Large intestine (tissue), 3 donors: ENCODE measurements at regions not wholly inside any gene's neighbourhood (a gene's known extent, or its start where the extent isn't known, plus 50 kb on each side); places are given as distances from the start of the nearest gene placed in this dataset.

ENCODE experiments used
- DNase-seq, 2 donors: peaks; one replicate each; pipeline versions ENCODE4 v3.0.0 to v3.0.0-alpha.2; 2013
- H3K27ac ChIP-seq: one replicate; pipeline ENCODE4 v1.5.1; 2013; ENCODE audit warnings: low read length
- H3K27me3 ChIP-seq: 2 replicates; pipeline ENCODE4 v1.6.1; 2013; ENCODE audit warnings: low read length; ENCODE audit not compliant: control insufficient read depth, insufficient read depth
- H3K36me3 ChIP-seq: 2 replicates; pipeline ENCODE4 v1.6.1; 2013; ENCODE audit warnings: low read length; ENCODE audit not compliant: control insufficient read depth, insufficient read depth
- H3K4me1 ChIP-seq: one replicate; pipeline ENCODE4 v1.6.1; 2013; ENCODE audit warnings: low read length; ENCODE audit not compliant: control insufficient read depth, insufficient read depth
- H3K4me3 ChIP-seq: one replicate; pipeline ENCODE4 v1.5.1; 2013; ENCODE audit warnings: low read length
- H3K9me3 ChIP-seq: one replicate; pipeline ENCODE4 v1.6.1; 2013; ENCODE audit warnings: mild to moderate bottlenecking, low read depth, low read length, moderate library complexity; ENCODE audit not compliant: control insufficient read depth
- WGBS: methylation state at CpG from one replicate; pipeline ENCODE4 v1.1.5; 2013; ENCODE audit warnings: low lambda C conversion rate; ENCODE audit not compliant: insufficient coverage; 5-methylcytosine and 5-hydroxymethylcytosine counted together

DNA sequence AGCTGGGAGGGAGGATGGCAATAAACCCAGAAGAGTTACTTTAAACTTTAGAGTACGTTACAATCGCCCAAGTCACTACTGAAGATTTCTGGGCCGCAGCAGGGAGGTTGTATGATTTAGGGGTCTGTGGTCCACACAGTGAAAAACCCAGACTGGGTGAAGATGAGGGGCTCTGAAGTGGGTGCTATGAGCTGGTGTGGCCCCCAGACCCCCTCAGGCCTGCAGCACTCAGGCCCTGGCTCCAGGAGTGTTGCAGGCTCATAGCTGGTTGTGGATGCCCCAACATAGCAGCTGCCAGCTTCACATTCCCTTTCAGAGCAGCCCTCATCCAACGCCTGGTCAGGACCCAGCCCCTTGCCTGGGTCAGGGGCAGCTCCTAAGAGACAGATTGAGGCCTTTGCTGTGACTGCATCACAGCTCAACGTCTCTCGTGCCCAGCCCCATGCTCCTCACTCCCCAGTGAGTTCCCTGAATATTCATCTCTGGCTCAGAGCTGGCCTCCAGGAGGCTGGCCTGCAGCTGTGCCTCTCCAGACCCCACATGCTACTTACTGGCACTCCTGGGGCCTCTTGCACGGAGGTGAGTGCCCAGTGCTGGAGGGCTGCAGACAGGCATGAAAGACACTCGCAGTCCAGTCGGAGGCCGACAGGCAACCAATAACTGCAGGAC, 94.5 kb upstream of the MYCN start:
- Histone ChIP-seq H3K4me3 (no peak overlapping the region), H3K36me3 (no peaks in the 10 kb centered on the region), H3K4me1 (peaks cover 27% of the 10 kb centered on the region), H3K27ac (no peak overlapping the region), H3K27me3 (no peaks in the 10 kb centered on the region), H3K9me3 (no peaks in the 10 kb centered on the region)
- DNase-seq = no peak
- no CpG with 5 or more reads among the region's 10 CpGs for WGBS

DNA sequence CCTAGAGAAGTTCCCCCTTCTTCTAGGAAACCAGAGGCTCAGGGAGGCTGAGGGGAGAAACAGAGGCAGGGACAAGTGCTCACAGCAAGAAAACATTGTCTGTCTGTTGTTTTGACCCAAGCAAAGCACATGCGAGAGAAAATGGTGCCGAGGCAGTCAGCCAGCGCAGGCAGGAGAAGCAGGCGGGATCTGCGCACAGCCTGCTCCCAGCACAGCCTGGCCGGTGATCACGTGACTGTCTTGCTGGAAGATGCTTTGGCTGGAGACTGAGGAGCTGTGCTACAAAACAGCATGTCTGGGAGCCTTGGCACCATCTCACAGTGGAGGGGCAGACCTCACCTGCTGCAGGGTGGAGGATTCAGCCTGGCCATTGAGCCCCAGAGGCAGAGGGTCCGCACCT, 93.7 kb upstream of the MYCN start:
- Histone ChIP-seq H3K4me3 (no peak overlapping the region), H3K36me3 (no peaks in the 10 kb centered on the region), H3K9me3 (no peaks in the 10 kb centered on the region), H3K4me1 (peaks cover 24% of the 10 kb centered on the region), H3K27ac (no peak overlapping the region), H3K27me3 (no peaks in the 10 kb centered on the region)
- no peak for DNase-seq
- WGBS = no CpG with 5 or more reads among the region's 8 CpGs

DNA sequence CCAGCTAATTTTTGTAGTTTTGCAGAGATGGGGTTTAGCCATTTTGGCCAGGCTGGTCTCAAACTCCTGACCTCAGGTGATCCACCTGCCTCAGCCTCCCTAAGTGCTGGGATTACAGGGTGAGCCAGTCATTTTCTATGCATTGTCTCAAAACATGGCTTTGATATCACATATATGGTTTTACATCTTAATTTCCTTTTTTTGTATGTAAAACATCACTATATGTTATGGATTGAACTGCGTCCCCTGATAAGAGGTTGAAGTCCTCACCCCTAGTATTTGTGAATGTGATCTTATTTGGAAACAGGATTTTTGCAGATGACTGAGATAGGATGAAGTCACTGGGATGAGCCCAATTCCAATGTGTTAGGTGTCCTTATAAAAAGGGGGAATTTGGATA, 89.8 kb upstream of the MYCN start:
- H3K4me1 ChIP-seq = no peaks in the 10 kb centered on the region
- no peaks in the 10 kb centered on the region for H3K36me3 ChIP-seq
- no peak overlapping the region for H3K27ac ChIP-seq
- no peak overlapping the region for H3K4me3 ChIP-seq
- H3K27me3 ChIP-seq = no peaks in the 10 kb centered on the region
- no peaks in the 10 kb centered on the region for H3K9me3 ChIP-seq
- WGBS = no CpG with 5 or more reads among the region's 1 CpG
- no peak for DNase-seq

DNA sequence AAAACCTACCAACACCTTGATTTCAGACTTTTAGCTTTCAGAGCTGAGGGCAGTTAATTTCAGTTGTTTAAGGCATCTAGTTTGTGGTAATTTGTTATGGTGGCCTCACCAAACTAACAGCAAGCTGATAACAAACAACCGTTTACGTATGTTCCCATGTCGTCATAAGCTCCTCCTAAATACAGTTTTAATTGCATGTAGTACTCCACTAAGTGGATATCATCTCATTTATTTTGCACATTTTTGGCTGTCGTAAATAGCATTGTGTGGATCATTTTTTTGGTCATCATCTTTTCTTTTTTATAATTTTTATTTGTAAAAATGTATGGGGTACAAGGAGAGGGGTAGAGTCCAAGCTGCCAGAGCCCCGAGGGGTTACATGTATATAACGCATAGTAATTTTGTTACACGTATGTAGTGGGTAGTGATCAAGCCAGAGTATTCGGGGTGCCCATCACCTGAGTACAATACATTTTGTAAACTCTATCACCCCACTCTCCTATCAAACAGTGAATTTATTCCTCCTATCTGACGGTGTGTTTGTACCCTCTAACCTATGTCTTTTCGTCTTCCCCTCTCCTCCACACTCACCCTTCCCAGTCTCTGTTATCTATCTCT, 89.2 kb upstream of the MYCN start:
- WGBS = 90% methylated on average over 2 of the region's 10 CpGs
- Histone ChIP-seq H3K27me3 (no peaks in the 10 kb centered on the region), H3K36me3 (no peaks in the 10 kb centered on the region), H3K9me3 (no peaks in the 10 kb centered on the region), H3K4me3 (no peak overlapping the region), H3K27ac (no peak overlapping the region), H3K4me1 (no peaks in the 10 kb centered on the region)
- no peak for DNase-seq

DNA sequence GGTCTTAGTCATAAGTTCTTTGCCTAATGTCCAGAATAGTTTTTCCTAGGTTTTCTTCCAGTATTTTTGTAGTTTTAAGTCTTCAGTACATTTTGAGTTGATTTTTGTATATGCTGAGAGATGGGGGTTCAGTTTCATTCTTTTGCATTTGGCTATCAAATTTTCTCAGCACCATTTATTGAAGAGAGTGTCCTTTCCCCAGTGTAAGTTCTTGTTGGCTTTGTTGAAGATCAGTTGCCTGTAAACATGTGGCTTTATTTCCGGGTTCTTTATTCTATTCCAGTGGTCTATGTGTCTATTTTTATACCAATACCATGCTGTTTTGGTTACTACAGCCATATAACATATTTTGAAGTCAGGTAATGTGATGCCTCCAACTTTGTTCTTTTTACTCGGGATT, 87.5 kb upstream of the MYCN start:
- no peak for DNase-seq
- Histone ChIP-seq H3K36me3 (no peaks in the 10 kb centered on the region), H3K27me3 (no peaks in the 10 kb centered on the region), H3K4me3 (no peak overlapping the region), H3K9me3 (no peaks in the 10 kb centered on the region), H3K4me1 (no peaks in the 10 kb centered on the region), H3K27ac (no peak overlapping the region)
- no CpG with 5 or more reads among the region's 2 CpGs for WGBS

DNA sequence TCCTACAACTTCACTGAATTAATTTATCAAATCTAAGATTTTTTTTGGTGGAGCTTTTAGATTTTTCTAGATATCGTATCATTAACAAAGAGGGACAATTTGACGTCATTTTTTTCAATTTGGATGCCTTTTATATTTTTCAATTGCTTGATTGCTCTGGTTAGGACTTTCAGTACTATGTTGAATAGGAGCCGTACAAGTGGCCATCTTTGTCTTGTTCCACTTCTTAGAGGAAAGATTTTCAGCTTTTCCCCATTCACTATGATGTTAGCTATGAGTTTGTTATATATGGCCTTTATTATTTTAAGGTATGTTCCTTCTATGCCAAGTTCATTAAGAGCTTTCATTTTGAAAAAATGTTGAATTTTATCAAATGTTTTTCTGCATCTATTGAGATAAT, 86.4 kb upstream of the MYCN start:
- H3K4me1 ChIP-seq = no peaks in the 10 kb centered on the region
- no peaks in the 10 kb centered on the region for H3K9me3 ChIP-seq
- WGBS = 57% methylated on average over 3 of the region's 3 CpGs
- DNase-seq = no peak
- no peaks in the 10 kb centered on the region for H3K36me3 ChIP-seq
- H3K27me3 ChIP-seq = no peaks in the 10 kb centered on the region
- H3K27ac ChIP-seq = no peak overlapping the region
- no peak overlapping the region for H3K4me3 ChIP-seq

DNA sequence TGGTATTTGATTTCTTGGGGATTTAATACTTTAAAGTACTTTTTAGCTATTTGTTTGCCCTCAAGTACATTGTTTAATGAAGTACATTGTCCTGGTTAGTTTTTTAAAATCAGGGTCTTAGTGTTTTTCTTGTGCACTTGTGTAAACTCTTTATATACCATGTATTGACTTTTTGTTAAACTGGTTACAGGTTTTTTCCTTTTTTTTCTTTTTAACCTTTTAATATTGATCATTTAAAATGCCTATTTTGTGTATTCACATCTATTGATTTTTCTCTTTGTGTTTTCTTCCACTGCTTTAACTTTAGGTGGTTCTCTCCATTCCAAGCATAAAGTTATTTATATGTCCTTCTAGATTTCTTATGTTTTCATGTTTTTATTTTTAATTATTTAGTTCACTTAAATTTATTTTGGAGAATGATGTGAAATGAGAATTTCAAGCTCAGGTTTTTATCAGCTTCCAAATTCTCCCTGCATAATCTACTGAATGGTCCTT, 84.5 kb upstream of the MYCN start:
- H3K27ac ChIP-seq = no peak overlapping the region
- H3K4me1 ChIP-seq = no peaks in the 10 kb centered on the region
- H3K36me3 ChIP-seq = no peaks in the 10 kb centered on the region
- no peak for DNase-seq
- H3K27me3 ChIP-seq = no peaks in the 10 kb centered on the region
- H3K9me3 ChIP-seq = no peaks in the 10 kb centered on the region
- no peak overlapping the region for H3K4me3 ChIP-seq

DNA sequence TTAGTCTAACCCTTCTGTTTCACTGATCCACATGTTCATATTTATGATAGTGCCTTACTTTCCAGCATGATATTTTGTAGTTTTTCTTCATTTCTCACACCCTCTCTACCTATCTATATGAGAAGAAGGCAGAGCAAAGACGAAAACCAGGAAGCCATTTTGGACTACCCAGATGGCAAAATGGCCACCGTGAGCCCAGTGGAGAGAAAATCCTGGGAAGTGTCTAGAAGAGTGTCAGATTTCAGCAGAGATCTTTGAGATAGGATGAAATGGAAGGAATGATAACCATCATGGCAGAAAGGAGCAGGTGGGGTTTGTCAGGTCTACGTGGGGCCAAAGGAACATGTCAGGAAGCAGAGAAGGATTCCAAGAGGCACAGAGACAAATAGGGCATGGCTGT, 84.0 kb upstream of the MYCN start:
- Histone ChIP-seq H3K27me3 (no peaks in the 10 kb centered on the region), H3K9me3 (no peaks in the 10 kb centered on the region), H3K4me3 (no peak overlapping the region), H3K4me1 (no peaks in the 10 kb centered on the region), H3K36me3 (no peaks in the 10 kb centered on the region), H3K27ac (no peak overlapping the region)
- no CpG with 5 or more reads among the region's 3 CpGs for WGBS
- DNase-seq = no peak

DNA sequence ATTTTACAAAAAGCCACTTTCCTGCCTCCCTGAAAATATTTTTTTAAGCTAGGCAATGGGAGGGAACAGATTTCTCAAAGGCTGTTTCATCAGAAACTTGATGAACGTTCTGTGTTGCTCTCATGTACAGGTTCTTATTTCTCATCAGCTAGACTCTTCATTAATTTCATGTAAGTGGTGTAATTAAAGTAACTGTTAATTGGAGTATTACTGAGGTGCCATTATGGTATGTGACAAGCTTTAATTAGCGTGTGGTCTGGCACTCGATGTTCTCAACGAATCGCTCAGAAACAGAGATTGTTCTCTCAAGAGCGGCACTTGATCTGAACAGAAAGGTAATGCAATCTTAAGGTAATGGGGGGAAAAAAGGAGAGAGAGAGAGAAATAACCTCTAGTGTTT, 81.9 kb upstream of the MYCN start:
- Histone ChIP-seq H3K27ac (no peak overlapping the region), H3K4me3 (no peak overlapping the region), H3K36me3 (no peaks in the 10 kb centered on the region), H3K9me3 (no peaks in the 10 kb centered on the region), H3K27me3 (no peaks in the 10 kb centered on the region), H3K4me1 (peaks cover 6% of the 10 kb centered on the region)
- no peak for DNase-seq
- WGBS = 100% methylated on average over 3 of the region's 6 CpGs

DNA sequence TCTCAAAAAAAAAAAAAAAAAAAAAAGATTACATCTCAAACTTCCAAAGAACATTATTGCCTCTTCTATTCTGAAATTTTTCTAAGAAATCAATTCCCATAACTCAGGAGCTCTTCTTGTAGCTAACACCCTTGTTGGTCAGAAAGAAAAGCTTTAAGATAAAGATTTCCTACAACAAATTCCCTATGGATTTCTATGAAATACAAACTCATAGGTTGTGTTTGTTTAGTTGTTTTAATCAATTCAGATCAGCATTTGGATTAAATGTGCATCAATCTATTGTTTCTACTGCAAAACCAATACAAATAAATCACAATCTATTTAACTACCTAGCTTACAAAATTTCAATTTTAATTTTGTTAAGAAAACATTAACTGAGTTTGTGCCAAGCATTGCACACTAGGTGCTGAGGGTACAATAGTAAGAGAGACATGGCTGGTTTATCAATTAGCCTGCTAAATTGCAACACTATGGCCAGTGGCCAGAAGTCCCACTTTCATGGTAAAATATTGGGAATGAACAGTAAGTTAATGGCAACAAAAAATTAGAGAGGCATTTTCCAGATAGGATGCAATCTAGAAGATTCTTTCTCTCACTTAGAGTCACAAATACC, 80.2 kb upstream of the MYCN start:
- no peak overlapping the region for H3K27ac ChIP-seq
- H3K4me1 ChIP-seq = peaks cover 6% of the 10 kb centered on the region
- H3K36me3 ChIP-seq = no peaks in the 10 kb centered on the region
- no peaks in the 10 kb centered on the region for H3K27me3 ChIP-seq
- DNase-seq = no peak
- H3K4me3 ChIP-seq = no peak overlapping the region
- no peaks in the 10 kb centered on the region for H3K9me3 ChIP-seq

DNA sequence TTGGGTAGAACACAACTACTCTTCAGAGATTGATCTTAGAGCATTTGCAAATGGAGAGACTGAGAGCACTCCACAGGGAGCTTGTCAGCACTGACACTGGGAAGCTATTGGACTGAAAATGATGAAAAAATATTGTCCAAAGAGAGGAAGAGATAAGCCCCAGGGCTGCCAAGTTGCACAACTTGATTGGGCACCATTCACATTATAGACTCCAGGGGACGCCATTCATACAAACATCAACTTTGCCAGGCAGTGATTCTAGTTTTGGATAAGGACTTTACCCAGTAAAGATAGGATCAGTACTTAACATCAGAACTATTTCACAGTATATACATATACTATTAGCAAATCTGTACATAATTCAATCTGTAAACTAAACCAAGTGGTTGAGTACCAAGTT, 79.6 kb upstream of the MYCN start:
- H3K27ac ChIP-seq = no peak overlapping the region
- WGBS = 29% methylated on average over 1 of the region's 1 CpG
- H3K4me3 ChIP-seq = no peak overlapping the region
- no peaks in the 10 kb centered on the region for H3K27me3 ChIP-seq
- no peaks in the 10 kb centered on the region for H3K9me3 ChIP-seq
- H3K4me1 ChIP-seq = peaks cover 6% of the 10 kb centered on the region
- no peak for DNase-seq
- H3K36me3 ChIP-seq = no peaks in the 10 kb centered on the region
